HepG2 (cell line): ENCODE measurements at regions not wholly inside any gene's neighbourhood (a gene's known extent, or its start where the extent isn't known, plus 50 kb on each side); places are given as distances from the start of the nearest gene placed in this dataset. TPM values are rescaled to one million over a fixed set of nuclear protein-coding genes. Genes with fewer than 3 reads are reported as not detected.

ENCODE experiments used
- SAFB2 ChIP-seq: sonication (generic); formaldehyde crosslinking; IDR thresholded peaks from 2 replicates; pipeline ENCODE4 v1.5.1; 2020; ENCODE audit warnings: missing genetic modification reagents, low read depth, mild to moderate bottlenecking, borderline replicate concordance
- ZNF660 ChIP-seq: sonication (generic); formaldehyde crosslinking; IDR thresholded peaks from 2 replicates; pipeline ENCODE4 v1.5.1; 2020; ENCODE audit warnings: mild to moderate bottlenecking, low read depth, missing genetic modification reagents, borderline replicate concordance
- microRNA counts: library from miRNA; unstranded; fragments of <30 nt; microRNA quantifications from one replicate; lab custom pipeline; 2015
- microRNA-seq: library from miRNA; unstranded; fragments of <30 nt; microRNA quantifications from one replicate; pipeline ENCODE4, GENCODE V29; 2020
- small RNA-seq, 3 experiments: library from RNA; depleted of rRNA; stranded (forward); fragments of <200 nt; gene quantifications; one replicate each; pipeline ENCODE3, GENCODE V24; 2012; ENCODE audit warnings: low read depth in 2 of 3, low replicate concordance in 1 of 3; ENCODE audit not compliant: insufficient read length in 3 of 3, insufficient read depth in 2 of 3
- TF ChIP-seq, protein P1 (sequence below): sonication (generic); formaldehyde crosslinking; IDR thresholded peaks from 2 replicates; pipeline ENCODE4 v1.5.1; 2020; ENCODE audit warnings: mild to moderate bottlenecking, missing genetic modification reagents, borderline replicate concordance
- TF ChIP-seq, protein P2 (sequence below): sonication (generic); formaldehyde crosslinking; IDR thresholded peaks from 2 replicates; pipeline ENCODE4 v1.4.0; 2020; ENCODE audit warnings: mild to moderate bottlenecking, missing genetic modification reagents, borderline replicate concordance

DNA sequence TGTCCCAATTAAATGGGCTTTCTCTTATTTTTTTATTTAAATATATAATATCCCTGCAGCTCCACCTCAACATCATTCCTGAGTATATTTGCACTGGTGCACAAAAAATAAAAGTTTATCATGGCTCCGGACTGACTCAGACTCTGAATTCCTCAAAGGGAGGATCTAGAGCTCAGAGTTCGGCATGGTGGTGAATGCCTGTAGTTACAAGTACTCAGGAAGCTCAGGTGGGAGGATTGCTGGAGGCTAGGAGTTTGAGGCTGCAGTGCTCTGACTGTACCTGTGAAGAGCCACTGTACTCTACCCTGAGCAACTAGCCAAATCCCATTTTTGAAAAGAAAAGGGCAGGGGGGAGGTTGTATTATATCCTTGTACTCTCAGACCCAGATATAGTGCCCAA, 52.8 kb upstream of the NRXN1 start (continued):
- TF ChIP-seq ZNF660 (CRISPR knock-in tag) (no peak), SAFB2 (no peak)
- TF ChIP-seq, protein P1, sequence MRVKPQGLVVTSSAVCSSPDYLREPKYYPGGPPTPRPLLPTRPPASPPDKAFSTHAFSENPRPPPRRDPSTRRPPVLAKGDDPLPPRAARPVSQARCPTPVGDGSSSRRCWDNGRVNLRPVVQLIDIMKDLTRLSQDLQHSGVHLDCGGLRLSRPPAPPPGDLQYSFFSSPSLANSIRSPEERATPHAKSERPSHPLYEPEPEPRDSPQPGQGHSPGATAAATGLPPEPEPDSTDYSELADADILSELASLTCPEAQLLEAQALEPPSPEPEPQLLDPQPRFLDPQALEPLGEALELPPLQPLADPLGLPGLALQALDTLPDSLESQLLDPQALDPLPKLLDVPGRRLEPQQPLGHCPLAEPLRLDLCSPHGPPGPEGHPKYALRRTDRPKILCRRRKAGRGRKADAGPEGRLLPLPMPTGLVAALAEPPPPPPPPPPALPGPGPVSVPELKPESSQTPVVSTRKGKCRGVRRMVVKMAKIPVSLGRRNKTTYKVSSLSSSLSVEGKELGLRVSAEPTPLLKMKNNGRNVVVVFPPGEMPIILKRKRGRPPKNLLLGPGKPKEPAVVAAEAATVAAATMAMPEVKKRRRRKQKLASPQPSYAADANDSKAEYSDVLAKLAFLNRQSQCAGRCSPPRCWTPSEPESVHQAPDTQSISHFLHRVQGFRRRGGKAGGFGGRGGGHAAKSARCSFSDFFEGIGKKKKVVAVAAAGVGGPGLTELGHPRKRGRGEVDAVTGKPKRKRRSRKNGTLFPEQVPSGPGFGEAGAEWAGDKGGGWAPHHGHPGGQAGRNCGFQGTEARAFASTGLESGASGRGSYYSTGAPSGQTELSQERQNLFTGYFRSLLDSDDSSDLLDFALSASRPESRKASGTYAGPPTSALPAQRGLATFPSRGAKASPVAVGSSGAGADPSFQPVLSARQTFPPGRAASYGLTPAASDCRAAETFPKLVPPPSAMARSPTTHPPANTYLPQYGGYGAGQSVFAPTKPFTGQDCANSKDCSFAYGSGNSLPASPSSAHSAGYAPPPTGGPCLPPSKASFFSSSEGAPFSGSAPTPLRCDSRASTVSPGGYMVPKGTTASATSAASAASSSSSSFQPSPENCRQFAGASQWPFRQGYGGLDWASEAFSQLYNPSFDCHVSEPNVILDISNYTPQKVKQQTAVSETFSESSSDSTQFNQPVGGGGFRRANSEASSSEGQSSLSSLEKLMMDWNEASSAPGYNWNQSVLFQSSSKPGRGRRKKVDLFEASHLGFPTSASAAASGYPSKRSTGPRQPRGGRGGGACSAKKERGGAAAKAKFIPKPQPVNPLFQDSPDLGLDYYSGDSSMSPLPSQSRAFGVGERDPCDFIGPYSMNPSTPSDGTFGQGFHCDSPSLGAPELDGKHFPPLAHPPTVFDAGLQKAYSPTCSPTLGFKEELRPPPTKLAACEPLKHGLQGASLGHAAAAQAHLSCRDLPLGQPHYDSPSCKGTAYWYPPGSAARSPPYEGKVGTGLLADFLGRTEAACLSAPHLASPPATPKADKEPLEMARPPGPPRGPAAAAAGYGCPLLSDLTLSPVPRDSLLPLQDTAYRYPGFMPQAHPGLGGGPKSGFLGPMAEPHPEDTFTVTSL (CRISPR knock-in tag): no peak
- TF ChIP-seq, protein P2, sequence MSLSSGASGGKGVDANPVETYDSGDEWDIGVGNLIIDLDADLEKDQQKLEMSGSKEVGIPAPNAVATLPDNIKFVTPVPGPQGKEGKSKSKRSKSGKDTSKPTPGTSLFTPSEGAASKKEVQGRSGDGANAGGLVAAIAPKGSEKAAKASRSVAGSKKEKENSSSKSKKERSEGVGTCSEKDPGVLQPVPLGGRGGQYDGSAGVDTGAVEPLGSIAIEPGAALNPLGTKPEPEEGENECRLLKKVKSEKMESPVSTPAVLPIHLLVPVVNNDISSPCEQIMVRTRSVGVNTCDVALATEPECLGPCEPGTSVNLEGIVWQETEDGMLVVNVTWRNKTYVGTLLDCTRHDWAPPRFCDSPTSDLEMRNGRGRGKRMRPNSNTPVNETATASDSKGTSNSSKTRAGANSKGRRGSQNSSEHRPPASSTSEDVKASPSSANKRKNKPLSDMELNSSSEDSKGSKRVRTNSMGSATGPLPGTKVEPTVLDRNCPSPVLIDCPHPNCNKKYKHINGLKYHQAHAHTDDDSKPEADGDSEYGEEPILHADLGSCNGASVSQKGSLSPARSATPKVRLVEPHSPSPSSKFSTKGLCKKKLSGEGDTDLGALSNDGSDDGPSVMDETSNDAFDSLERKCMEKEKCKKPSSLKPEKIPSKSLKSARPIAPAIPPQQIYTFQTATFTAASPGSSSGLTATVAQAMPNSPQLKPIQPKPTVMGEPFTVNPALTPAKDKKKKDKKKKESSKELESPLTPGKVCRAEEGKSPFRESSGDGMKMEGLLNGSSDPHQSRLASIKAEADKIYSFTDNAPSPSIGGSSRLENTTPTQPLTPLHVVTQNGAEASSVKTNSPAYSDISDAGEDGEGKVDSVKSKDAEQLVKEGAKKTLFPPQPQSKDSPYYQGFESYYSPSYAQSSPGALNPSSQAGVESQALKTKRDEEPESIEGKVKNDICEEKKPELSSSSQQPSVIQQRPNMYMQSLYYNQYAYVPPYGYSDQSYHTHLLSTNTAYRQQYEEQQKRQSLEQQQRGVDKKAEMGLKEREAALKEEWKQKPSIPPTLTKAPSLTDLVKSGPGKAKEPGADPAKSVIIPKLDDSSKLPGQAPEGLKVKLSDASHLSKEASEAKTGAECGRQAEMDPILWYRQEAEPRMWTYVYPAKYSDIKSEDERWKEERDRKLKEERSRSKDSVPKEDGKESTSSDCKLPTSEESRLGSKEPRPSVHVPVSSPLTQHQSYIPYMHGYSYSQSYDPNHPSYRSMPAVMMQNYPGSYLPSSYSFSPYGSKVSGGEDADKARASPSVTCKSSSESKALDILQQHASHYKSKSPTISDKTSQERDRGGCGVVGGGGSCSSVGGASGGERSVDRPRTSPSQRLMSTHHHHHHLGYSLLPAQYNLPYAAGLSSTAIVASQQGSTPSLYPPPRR (CRISPR knock-in tag): no peak

MicroRNA genes in the stretch of these regions (microRNA counts, 767-probe panel; counts per million panel counts)
- microRNA hsa-miR-4431 (lab: Ali Mortazavi, UCI): not detected

Small RNA genes in the stretch of these regions (microRNA-seq; reads per million reads assigned to microRNA genes)
- not detected for gene MIR4431

Small RNA genes in the stretch of these regions (small RNA-seq; reads per million reads assigned to genes)
- 0 reads per million in 3 experiments for gene AC010967.3
- 0 reads per million in 3 experiments for gene AC069157.1
- 0 reads per million in 3 experiments for gene AC097463.2
- gene CRYGGP: 0 reads per million in 3 experiments
- gene MIR4431: 0 reads per million in 3 experiments
- gene RF00019: 0 reads per million in 3 experiments
- 0 to 1.9 (median 0) reads per million in 3 experiments for gene RF00424
- gene RNU6-997P: 0 to 1.9 (median 0.33) reads per million in 3 experiments
